Stimulated activated CD4-positive, alpha-beta T cell treated with anti-CD3 and anti-CD28 coated beads, TNF-alpha, amount 100 ng/mL, for 48 hours (primary cell): ENCODE measurements at regions not wholly inside any gene's neighbourhood (a gene's known extent, or its start where the extent isn't known, plus 50 kb on each side); places are given as distances from the start of the nearest gene placed in this dataset.

Source experiments
- DNase-seq, 3 donors: peaks; one replicate each; pipeline ENCODE4 v3.0.0-alpha.2; 2020; ENCODE audit warnings: low read depth in 3 of 3

DNA sequence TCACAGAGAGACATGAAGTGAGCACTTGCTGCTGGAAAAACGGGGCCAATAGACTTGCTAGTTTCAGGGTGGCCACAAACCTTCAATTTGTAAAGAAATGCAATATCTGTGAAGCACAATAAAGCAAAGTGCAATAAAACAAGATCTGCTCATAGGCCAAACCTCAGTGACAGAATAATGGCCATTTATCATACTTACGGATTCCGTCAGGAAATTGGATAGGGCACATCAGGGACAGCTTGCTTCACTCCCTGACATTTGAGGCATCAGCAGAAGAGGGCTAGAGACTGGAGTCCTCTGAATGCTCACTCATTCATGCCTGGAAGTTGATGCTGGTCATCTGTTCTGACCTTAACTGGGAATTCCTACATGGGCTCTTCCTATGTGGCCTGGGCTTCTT lies 165.5 kb upstream of the OPRM1 start:
- no peak for DNase-seq

DNA sequence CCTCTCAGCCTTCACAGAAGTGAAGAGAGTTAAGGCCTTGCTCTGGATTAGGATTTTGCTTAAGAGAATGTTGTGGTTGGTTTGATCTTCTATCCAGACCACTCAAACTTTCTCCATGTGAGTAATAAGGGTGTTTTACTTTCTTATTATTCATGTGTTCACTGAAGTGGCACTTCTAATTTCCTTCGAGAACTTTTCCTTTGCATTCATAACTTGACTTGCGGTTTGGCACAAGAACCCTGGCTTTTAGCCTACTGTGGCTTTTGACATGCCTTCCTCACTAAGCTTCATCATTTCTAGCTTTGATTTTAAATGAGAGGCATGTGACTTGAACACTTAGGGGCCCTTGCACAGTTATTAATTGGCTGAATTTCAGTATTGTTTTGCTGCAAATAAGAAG lies 166.1 kb upstream of the OPRM1 start:
- DNase-seq, result no peak

DNA sequence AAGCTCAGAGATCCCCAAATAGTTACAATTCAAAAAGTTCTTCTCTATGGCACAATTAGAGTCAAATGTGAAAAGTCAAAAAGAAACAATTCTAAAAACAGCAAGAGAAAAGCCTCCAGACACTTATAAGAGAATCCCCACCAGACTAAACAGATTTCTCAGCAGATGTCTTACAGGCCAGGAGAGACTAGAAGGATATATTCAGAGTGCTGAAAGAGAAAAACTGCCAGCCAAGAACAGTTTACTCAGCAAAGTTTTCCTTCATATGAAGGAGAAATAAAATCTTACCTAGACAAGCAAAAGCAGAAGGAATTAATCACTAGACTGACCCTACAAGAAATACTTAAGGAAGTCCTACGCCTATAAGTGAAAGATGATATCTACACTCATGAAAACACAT lies 176.1 kb upstream of the OPRM1 start:
- DNase-seq, result no peak

DNA sequence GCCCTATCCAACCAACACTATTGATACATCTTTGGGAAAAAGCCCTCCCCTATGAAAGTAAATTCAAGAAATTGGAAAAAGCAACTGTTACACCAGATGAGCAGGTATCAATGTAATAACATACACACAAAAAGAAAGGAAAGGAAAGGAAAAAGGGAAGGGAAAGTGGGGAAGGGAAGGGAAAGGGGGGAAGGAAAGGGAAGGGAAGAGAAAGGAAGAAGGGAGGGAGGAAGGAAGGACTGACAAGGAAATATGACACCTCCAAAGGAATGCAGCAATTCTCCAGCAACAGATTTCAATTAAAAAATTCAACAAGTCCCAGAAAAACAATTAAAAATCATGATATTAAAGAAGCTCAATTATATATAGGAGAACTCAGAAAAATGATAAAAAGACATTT lies 176.9 kb upstream of the OPRM1 start:
- DNase-seq, result no peak

DNA sequence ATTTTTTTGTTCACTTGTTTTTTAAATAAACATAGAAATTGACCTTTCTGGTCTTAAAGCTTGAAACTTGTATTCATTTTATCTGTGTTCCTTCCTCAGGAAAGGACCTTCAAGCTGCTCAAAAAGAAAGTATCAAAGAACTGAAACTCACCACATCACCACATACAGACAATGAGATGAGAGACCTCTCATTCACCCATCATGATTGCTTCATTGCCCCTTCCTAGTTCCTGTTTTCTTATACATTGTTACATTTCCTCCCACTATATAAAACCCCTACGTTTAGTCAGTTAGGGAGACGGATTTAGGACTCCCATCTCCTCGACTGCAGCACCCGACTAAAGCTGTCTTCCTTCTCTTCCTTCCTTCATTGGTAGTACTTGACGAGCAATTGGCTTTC lies 180.5 kb upstream of the OPRM1 start:
- no peak for DNase-seq

DNA sequence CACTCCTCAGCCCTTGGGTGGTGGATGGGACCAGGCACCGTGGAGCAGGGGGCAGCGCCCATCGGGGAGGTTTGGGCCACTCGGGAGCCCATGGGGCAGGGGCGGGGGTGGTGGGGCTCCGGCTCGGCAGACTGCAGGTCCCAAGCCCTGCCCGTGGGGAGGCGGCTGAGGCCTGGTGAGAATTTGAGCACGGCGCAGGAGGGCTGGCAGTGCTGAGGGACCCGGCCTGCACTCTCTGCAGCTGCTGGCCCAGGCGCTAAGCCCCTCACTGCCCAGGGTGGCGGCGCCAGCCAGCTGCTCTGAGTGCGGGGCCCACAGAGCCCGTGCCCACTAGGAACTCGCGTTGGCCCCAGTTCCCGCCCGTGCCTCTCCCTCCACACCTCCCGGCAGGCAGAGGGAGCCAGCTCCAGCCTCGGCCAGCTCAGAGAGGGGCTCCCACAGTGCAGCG lies 182.1 kb upstream of the OPRM1 start:
- no peak for DNase-seq

DNA sequence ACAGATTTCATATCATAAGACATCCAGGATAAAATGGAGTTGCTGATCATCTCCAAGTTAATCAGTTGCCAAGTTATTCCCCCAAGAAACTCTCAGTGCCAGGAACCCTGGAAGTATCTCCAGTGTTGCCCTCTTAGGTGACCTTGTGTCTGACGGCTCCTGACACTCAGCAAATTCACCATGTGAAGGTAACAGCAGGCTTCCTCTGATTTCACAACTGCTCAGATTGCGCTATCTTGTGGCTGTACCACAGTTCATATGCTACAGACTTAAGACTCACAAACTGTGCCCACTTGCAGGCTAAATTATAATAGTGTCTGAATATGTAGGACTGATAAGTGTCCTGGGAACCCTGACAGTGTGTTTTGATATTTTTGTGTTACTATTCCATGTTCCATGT lies 186.6 kb upstream of the OPRM1 start:
- no peak for DNase-seq

DNA sequence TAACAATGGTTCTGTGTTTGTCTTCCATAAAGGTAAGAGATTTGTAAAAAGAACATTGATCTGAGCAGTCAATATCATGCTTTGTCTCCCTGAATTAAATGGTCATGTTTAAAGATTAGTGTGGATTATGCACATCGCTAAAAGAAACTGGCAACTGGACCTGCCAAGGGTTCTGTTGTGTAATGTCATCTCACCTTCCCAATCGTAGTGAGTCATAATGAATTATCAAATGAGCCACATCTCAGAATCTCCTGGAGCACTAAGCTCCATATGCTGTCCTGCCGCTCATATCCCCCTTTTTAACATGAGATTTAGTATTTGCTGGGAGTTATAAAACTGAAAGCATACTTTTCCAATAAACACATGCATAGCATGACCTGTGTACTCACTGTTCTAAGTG lies 187.0 kb upstream of the OPRM1 start:
- DNase-seq, result no peak

DNA sequence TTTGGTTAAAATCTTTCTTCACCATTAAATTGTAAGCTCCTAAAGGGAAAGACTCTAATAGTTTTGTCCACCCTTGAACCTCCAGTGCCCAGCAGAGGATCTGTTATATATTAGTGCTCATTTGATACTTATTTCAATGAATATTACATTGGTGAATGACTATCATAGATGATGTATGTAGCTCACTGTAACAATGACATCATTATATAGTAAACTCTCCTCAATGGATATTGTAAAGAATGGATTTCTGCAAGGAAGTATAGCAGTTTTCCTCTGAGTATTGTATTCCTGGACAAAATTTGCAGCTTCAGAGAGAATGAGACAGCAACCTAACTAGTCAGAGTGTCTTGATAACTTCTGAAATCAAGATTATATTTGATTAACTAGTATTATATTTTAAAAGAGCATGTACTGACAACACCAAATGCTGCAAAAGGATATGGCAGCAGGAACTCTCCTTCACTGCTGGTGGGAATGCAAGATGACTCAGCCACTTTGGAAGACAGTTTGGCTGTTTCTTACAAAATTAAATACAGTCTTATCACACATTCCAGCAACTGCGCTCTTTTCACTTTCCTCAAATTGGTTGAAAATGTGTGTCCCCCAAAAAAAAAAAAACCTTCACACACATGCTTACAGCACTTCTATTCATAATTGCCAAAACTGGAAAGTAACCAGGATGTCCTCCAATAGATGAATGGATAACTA lies 189.8 kb upstream of the OPRM1 start:
- no peak for DNase-seq

DNA sequence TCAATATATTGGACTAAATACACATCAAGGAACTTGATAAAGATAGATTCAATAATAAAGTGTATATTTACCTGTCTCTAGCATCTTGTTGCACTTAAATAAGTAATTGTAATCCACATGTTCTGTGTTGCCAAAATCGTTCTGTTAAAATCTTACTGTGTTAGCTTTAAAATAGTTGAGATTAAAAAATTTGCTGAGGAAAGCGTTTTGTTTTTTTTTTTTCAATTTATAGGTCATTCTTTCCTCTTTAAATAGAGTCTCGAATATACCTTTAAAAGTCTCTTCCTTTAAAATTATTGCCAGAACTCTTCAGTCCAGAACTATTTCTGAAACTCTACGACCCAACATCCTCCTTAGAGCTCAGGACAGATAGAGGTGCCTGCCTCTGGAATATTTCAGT lies 195.6 kb upstream of the OPRM1 start:
- no peak for DNase-seq

DNA sequence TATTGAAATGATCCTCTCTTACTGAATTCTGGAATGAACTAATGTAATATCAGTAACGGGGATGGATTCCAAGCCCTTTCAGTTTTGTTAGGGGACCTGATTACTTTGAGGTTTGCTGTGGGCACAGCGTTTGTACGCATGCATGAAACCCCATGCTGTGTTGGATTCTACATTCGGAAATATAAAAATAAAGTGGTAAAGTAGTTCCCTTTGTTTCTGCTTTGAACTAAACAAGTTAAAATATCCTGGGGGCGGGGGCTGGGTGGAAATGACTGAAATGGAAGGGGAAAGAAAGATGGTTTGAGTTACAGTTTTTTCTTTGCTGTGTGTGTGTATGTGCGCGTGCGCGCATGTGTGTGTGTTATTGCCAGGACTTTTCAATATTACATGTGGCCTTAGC lies 196.5 kb upstream of the OPRM1 start:
- DNase-seq, result no peak

DNA sequence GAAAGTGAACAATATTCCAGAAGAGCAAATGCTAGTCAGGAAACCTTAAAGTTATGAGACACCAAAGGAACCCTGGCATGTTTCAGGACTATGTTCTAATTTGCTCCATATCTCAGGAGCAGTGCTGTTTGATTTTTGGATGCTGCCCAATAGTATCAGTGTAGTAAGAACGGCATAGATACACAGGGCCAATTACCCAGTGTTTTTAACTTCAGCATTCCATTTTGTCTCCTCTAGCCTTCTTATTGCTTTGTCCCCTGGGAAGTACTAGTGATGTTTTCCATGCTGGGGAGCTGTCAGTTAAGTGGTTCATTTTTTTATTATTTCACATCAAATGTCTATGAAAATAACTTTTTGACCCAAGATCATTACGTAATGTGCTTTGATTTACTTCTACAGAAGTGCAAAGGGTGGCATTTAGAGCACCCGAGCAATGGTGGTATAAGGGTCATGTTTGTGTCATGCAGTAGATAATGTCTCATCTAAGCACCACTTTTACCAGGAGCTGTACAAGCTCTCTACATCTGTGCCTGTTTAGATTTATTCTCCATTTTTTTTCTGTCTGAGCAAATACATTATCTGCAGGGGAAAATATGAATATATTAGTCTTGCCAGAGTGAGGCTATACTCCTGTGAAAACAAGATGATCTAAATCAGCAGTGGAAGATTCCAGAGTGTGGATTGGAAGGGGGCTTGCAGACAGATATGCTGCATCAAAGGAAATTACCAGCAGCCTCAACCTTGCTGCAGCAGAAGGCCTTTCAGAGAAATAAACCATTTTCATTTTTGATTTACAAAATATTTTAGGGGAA lies 198.8 kb upstream of the OPRM1 start:
- DNase-seq, result no peak

DNA sequence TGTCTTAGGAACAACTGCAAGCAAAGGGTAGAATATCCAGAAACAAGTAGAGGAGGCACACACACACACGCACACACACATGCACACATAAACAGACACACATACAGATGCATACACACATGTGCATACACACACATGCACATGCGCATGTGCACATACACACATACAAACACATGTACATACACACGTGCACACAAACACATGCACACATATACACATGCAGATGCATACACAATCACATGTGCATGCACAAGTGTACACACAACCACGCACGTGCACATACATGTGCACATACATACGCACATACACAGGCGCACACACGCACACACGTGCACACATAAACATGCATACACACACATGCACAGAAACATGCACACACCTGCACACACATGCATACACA lies 206.5 kb upstream of the OPRM1 start:
- DNase-seq, result no peak

DNA sequence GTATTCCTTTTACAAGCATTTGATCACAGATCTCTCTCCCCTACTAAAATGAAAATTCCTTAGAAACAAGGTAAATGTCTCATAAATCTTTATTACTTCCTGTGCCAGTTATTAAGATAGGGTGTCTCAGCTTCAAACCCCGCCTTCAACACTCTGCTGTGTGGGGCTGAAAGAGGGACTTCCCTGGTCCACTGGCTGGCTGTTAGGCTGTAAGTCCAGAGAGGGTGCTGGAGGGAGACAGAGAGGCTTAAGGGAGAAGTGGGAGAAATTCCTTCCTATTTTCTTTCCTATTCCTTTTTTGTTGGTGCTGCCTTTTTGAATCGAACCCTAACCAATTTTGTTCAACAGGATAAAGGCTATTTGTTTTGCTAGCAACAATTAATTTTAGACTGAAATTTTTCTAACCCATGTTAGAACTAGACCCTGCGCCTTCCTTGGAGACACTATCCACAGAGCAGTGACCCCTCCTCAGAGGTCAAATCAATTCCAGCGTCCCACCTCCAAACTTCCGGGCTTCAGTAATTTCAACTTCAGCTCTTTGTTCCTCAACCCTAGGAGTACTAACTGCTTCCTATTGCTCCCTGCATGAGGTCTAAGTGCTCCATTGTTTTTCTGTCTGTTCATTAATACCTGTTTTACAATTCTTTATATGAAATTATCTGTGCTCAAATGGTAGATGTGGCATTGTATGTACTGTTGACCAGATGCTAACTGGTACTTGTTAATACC lies 207.5 kb upstream of the OPRM1 start:
- no peak for DNase-seq

DNA sequence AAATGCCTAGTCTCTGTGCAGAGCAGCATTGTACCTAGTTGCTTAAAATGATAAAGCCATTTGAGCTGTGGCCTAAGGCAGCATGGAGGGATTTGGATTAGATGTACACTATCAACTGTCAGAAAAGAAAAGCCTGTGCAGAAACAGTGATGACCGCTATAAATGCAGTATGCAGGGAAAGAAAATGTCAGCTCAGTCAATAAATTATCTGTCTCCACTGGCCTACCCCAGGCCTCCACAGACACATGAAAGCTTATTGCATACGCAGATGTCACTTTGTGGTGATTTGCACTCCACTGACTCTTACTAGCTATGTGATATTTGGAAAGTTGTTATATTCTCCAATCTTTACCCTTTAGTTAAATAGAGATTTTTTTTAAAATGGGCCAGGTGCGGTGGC lies 221.9 kb upstream of the OPRM1 start:
- no peak for DNase-seq

DNA sequence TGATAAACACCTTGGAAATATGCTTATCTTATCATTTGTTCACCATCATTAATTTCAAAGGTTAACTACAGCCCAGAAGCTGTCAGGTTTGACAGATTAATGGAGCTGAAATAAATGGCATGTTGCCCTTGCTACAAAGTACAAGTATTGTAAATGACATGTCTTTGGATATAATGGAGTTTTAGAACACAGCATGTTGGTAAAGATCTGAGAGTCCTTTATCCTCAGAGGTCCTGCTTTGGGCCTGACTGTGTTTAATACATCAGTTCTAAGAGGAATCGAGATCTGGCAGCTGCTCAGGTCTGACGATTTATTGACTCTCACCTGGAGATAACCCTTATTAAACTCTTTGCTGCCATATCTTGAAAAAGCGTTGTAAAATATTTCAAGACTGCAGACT lies 222.7 kb upstream of the OPRM1 start:
- no peak for DNase-seq

DNA sequence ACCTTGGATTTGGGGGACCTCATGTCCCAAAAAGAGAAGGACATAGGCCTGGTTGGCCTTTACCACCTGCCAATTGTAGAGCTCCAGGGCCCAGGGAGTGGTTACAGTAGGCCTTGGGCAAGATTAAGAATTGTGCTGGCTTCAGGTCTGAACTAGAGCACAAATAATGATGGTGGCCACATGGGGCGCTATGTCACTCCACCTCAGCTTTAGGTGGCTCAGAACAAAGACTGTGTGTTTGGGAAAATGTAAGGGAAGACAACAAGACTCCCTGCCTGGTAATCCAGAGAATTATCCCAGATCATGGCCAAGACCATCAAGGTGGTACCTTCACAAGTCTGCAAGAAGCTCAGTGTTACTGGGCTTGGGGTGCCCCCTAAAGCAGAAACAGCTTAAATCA lies 224.9 kb upstream of the OPRM1 start:
- no peak for DNase-seq

DNA sequence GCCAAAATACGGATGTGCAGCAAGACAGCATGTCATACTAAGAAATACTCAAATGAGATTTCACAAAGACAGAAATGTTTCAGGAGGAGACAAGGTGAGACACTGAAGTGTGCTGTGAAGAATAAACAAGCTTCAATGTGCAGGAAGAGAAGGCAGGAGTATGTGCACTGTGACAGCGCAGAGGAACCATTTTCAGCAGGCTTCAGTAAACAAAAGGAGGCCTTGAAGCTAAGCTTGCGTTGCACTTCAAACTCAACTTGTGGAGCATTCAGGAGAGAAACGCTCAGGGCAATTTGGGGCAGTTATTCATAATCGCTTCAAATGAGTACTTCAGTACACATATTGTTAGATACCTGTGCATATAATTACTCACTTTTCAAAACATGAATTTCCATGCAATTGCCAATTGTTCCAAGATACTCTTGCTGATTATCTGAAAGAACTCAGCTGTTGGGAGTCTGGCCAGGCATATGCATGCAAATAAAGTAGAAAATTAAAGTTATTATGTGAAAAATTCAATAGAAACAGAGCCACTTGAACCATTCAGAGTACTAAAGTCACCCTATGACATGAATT lies 234.2 kb upstream of the OPRM1 start:
- DNase-seq, result no peak

DNA sequence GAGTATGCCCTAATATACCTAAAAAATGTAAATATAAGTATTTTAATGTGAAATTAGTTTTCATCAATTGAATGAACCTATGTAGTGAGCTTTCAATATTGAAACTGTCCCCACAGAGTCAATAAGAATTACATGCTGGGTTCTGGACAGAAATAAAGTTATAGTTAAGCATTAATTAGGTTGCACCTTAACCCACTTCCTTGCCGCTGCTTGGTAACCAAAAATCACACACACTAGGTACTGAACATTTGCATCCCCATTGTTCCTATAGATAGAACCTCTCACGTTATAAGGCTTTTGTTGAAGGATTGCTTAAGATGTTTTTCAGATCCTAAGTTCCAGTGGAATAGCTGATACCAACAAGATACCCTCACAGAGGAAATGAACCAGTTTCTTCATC lies 237.1 kb upstream of the OPRM1 start:
- DNase-seq, result no peak

DNA sequence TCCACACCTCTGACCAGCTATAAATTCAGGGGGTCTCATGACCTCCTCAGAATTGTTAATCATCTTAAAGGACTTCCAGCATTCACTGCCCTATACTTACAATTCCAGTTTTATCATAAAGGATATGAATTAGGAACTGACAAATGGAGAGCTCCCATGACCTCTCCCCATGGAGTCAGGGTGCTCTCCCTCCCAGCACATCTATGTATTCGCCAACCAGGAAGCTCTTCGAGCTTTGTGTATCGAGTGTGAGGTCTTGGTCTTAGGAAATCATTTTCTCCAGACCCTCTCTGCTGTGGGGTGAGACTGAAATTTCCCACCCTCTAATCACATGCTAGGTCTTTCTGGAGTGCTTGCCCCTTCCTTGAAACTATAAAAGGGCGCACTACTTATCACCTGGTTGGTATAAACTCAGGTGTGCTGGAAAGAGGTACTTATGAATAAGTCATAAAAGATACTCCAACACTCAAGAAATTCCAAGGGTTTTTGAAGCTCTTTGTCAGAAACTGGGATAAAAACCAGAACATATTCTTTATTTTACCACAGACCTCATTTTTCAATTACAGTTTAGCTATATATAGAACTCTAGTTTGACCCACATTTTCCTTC lies 238.4 kb upstream of the OPRM1 start:
- no peak for DNase-seq

DNA sequence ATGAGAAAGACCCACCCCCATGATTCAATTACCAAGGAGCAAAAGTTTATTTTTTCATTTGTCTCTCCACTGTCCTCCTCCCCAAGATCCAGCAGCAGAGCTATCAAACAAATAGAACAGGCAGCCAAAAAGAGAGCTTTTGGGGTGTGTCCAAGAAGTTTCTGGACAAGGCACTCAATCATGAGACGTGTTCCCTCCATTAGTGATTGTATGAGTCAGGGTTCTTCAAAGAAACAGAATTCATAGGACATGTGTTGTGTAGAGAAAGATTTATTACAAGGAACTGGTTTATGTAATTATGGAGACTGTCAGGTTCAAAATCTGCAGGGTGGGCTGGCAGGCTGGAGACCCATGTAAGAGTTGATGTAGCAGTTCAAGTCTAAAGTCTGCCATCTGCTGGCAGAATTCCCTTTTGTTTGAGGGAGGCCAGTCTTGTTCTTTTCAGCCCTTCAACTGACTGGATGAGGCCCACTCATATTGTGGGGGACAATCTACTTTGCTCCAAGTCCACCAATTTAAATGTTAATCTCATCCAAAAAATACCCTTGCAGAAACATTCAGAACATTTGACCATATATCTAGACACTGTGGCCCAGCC lies 248.1 kb upstream of the OPRM1 start:
- DNase-seq, result no peak

DNA sequence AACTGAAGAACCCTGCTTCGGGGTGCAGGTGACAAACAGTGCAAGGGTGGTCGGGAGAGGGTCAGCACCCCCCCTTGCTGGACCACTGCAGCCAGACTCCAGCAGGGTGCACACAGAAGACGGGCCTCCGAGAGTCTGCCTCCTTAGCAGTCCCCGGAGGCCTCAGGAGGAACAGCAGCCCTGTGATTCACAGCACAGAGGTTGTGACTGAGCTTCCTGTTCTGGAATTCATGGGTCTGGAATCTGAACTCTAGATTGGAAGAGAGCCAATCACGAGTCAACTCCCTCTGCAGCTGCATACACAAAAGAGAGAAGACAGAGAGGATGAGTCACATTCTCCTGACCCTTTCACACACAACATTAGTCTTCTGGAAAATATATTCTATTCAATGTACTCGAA lies 249.0 kb upstream of the OPRM1 start:
- DNase-seq, result no peak
